Activated CD8-positive, alpha-beta memory T cell treated with anti-CD3 and anti-CD28 coated beads for 24 hours (primary cell): ENCODE measurements at regions not wholly inside any gene's neighbourhood (a gene's known extent, or its start where the extent isn't known, plus 50 kb on each side); places are given as distances from the start of the nearest gene placed in this dataset.
"Not testable (repeated sequence)": the region's sequence is repeated elsewhere in the genome, so short reads cannot be mapped to it uniquely, and the experiment has no call there.

Experiments
- DNase-seq: peaks from one replicate; pipeline ENCODE4 v3.0.0-alpha.2; 2020

- no peak for DNase-seq
Observed at GRCh38 chr6:4486568-4487315, 289.5 kb upstream of the CDYL start.

GRCh38 chr6:4485735-4486134 lies 290.5 kb upstream of the CDYL start:
- DNase-seq, result no peak

- no peak for DNase-seq
Observed at GRCh38 chr6:4482461-4482860, 293.7 kb upstream of the CDYL start.

DNA sequence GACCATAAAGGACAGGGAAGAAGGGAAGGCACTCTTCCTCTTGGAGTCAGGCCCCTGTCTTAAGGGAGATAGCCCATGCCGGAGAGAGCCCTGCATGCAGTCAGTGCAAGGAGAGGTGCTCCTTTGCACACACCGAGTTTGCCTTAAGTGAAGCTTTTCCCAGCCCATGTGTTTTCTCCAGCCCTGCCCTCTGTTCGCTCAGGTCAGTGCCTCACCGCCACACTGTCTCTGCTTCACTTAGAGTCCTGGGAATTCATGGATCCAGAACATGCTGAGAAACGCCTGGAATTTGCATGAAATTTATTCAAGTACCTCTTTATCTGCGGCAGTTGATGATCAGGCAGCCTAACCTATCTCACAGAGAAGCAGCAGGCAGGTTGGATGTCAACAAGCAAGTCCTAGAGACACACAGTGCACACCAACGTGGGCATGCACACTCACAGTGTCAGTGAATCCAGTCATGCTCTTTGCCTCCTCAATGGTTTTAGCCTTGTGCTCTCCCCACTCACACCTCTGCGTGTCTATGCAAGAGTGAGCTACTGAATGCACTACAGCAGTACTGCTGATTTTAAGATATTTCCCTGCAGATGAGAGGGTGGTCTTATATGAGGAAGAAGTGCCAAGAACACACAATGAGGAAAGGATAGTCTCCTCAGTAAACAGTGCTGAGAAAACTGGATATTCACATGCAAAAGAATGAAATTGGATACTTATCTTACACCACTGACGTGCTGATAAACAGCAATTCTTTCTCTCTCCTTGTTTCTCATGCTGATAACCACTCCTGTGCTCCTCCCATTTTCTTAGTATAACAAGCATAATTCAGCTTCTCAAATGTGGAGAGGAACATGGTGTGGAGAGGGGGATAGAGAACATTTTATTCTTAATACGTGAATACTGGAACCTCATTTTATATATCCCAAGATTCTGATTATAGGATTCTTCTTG lies 295.1 kb upstream of the CDYL start:
- no peak for DNase-seq

DNA sequence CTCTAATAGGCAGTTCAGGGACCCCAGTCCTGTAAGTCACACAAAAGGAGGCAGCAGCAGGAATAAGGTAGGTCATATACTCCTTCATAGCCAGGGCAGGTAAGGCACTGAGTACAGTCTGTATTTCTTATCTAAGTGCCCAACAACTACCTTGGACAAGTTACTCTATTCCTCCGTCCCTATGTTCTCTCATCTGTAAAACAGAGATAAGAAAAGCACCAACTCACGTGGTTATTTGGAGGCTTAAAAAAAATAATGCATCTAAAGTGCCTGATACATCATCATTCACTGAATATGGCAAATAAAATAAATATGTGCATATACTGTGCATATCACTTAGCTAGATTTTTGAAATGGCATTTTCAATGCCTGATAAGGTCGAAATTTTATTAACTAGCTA lies 298.1 kb upstream of the CDYL start:
- DNase-seq, result no peak

GRCh38 chr6:4474810-4475209 lies 301.4 kb upstream of the CDYL start:
- no peak for DNase-seq

- no peak for DNase-seq
Observed at GRCh38 chr6:4472969-4473642, 303.1 kb upstream of the CDYL start.

DNA sequence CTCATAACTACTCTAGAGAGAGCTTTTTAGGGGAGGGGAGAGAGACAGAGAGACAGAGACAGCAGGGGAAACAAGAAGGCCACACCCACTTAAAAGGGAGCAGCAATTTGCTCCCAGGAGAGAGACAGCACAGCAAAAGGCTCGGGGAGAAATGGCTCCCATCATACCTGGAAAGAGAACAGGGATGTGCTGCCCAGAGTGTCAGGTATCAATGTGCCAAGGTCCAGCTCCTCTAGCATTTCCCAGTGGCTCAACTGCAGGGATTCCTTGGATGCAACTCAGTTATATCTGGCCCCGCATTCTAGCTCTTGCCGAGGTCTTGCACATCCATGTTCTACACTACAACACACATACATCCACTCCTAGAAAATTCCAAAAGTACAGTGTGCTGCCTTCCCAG lies 304.0 kb upstream of the CDYL start:
- DNase-seq, result no peak

DNA sequence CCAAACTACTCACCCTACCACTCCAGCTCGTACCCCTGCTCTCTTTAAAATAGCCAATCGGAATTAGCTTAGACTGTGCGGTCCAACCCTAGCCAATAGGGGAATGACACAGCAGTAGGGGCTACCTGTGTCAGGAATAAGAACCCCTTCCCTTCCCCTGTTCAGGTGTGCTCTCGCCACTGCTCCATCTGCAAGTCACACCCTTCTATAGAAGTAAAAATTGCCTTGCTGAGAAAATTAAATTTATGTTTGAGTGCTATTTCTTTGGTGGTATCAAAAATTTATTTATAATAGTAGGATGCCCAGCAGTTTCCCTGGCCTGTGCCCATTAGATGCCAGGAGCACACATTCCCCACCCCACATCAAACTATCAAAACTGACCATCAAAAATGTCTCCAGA lies 304.7 kb upstream of the CDYL start:
- DNase-seq, result not testable (repeated sequence)

DNA sequence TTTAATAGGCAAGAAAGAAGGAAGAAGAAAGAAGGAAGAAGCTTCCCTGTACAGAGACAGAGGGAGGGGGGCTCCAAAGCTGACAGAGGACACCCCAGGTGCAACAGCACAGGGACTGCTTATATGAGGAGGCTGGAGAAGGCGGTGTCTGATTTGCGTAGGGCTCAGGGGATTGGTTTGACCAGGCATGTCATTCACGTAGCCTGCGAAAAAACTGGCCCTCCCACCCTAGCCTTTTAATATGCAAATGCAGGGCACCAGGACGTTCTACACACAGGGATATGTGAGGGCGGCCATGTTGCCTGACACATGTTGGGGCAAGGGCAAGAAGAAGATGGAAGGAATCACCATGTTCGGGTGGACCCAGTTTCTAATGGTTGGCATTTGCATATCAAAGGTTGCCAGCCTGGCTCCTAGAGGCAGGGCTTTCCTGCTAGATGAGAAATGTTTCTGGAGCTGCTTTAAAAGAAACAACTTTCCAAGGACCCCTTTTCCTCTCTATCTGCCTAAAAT lies 305.4 kb upstream of the CDYL start:
- no peak for DNase-seq

DNA sequence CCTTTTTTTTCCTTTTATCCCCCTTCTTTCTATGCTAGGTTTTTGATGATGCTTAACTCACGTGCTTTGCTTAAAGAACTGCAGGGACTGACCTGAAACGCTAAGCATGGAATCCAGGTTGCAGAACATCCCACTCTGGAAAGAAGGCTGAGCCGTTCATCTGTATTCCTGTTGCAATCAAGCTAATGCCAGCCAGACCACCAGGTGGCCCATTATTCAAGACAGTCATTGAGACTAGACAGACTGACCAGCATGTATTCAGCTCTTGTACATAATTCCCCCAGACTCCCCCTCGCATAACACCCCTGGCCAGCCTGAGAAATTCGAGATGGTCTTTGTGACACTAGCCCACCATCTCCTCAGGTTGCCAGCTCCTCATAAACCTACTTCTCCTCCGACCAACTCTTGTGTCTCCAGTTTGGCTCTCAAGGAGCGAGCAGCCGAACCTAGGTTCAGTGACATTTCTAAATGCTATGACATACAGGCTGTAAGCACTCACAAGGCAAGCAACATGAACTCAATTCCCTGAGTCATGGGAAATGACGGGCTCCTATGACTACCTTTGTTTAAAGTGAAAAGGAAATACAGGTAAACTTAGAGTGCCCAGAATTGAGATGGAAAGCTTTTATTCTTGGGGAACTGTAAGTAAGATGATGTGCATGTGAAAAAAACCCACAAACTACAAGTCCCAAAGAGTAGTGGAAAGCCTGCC lies 309.3 kb upstream of the CDYL start:
- DNase-seq, result no peak

DNA sequence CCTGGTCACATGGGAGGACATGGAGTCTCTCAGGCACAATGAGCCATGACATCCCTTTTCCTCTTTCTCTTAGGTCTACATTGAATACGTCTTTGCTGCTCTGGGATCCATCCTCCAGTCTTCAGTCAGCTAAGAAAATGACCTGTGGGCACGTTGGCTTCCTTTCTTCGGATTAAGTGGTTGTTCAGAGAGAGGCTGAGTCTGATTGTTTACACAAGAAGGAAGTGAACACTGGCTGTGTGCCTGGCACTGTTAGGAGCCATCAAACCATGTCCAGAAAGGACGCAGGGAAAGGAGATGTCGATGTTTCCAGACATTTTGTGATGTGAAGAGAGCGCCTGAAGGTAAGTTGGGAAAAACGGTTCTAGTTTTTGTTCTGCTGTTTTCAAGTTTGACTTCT lies 309.9 kb upstream of the CDYL start:
- no peak for DNase-seq

GRCh38 chr6:4464638-4465037 lies 311.6 kb upstream of the CDYL start:
- DNase-seq, result no peak

DNA sequence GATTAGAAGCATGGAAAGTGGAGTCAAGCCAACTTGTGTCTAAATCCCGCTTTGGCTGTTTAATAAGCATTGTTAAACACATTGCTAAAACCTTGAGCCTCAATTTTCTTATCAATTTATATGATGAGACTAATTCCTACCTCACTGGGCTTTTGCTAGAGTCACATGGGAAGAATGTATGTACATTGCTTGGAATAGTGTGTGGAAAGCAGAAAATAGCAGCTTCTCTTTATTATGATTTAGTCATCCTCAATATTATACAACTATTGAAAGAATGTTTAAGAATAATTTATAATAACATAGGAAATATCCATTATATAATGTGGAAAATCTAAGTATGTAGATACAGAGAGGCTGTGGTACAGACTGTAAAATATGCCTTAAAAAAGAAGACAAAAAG lies 313.0 kb upstream of the CDYL start:
- no peak for DNase-seq

GRCh38 chr6:4460586-4461475 lies 315.4 kb upstream of the CDYL start:
- no peak for DNase-seq

DNA sequence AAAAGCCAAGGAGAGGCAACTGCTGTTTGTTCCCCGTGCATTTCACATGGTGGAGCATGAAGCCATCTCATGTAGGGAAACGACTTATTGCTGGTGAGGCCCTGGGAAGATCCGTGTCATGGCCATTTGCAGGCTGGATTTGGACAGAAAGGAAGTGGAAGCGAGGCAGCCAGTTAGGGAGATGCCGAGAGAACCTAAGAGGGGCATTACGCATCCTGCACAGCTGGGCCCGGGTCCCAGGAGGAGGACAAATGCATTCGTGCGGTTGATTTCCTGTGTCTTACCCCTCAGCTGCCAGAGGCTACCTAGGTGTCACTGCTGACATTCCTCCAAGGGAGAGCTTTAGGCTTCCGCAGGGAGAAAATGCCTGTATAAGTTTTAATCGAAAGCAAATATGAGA lies 316.2 kb upstream of the CDYL start:
- no peak for DNase-seq

DNA sequence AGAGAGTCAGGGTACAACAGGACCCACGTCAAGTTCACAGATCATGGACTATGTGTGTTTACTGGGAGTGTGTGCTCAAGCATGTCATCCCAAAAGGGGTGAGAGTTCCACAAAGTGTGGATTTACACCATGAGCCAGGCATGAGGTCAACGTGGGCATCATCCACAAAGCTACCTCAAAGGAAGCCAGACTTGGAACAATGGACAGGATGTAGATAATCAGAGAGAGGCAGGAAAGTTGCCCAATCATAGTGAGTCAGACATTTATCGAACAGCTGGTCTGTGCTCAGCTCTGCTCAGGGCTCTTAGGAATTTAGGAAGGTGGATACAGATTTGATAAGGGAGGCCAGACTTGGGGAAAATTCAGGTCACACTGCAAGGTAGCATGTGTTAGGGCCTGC lies 317.2 kb upstream of the CDYL start:
- no peak for DNase-seq

DNA sequence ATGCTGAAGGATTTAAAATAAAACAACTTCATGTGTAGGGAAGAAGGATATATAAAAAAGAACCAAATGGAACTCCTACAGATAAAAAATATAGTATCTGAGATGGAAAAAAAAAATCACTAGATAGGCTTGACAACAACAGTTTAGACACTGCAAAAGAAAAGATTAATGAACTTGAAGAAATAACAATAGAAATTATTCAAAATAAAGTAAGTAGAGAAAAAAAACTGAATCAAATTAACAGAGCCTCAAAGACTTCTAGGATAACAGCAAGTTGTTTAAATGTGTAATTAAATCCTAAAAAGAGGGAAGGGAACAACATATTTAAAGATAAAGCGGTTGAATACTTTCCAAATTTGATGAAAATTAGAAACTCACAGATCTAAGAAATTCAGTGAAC lies 316.3 kb upstream of the ECI2 start:
- no peak for DNase-seq

- no peak for DNase-seq
Observed at GRCh38 chr6:4451081-4451480, 315.7 kb upstream of the ECI2 start.

GRCh38 chr6:4450237-4450636 lies 314.9 kb upstream of the ECI2 start:
- no peak for DNase-seq

DNA sequence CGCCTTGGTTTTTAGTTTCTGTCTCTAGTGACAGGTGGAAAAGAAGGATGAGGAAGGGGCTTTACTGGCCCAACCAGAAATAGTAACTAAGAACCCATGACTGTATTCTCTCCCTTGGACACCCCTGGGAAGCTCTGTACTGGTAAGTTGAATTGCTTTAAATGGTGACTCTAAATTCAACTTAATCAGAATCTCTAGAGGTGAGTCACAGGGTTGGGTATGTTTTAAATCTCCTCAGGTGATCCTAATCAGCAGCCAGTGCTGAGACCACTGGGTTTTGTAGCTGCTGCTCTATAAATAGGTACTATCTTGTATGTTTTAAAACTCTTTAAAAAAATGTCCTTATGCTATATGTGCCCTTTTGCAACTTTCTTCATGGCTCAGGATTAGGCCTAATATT lies 314.0 kb upstream of the ECI2 start:
- DNase-seq, result no peak

DNA sequence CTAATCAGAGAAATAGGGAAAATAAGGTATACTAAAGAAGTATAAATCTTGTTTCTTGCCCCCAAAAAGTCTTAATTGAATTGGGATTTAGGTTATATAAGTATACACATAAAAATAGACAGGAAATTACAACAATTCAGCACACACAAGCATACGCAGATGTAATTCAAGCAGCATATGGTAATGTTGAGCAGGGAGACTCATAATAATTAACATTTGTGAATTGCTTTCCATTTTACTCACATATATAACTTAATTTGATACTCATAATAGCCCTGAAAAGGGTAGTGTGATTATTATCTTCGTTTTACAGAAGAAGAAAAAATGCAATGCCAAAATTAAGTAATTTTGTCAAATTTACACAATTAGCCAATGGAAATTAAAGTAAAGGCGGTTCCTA lies 313.5 kb upstream of the ECI2 start:
- DNase-seq, result no peak
